Trophoblast cell (in vitro differentiated cells and primary cell): ENCODE measurements at regions not wholly inside any gene's neighbourhood (a gene's known extent, or its start where the extent isn't known, plus 50 kb on each side); places are given as distances from the start of the nearest gene placed in this dataset.

ENCODE experiments used
- DNase-seq, 2 donors: peaks; one replicate each; pipeline ENCODE4 v3.0.0-alpha.2; 2016
- H2AFZ ChIP-seq: 2 replicates; pipeline ENCODE4 v1.6.1; 2013; ENCODE audit warnings: low read length, moderate library complexity, mild to moderate bottlenecking; ENCODE audit not compliant: insufficient read depth, poor library complexity
- H2AK5ac ChIP-seq: 2 replicates; pipeline ENCODE4 v1.6.1; 2013; ENCODE audit warnings: mild to moderate bottlenecking, low read length
- H2BK120ac ChIP-seq: 2 replicates; pipeline ENCODE4 v1.6.1; 2013; ENCODE audit warnings: low read length, mild to moderate bottlenecking, moderate library complexity; ENCODE audit not compliant: insufficient read depth, poor library complexity
- H2BK12ac ChIP-seq: 2 replicates; pipeline ENCODE4 v1.6.1; 2013; ENCODE audit warnings: mild to moderate bottlenecking, low read length, moderate library complexity
- H2BK5ac ChIP-seq: 2 replicates; pipeline ENCODE4 v1.6.1; 2013; ENCODE audit warnings: low read length, low read depth, moderate library complexity, mild to moderate bottlenecking; ENCODE audit not compliant: poor library complexity
- H3K14ac ChIP-seq: 2 replicates; pipeline ENCODE4 v1.6.1; 2013; ENCODE audit warnings: mild to moderate bottlenecking, low read length
- H3K18ac ChIP-seq: 2 replicates; pipeline ENCODE4 v1.6.1; 2013; ENCODE audit warnings: mild to moderate bottlenecking, low read length
- H3K23ac ChIP-seq: 2 replicates; pipeline ENCODE4 v1.6.1; 2013; ENCODE audit warnings: low read length
- H3K27ac ChIP-seq: 2 replicates; pipeline ENCODE4 v1.5.1; 2013; ENCODE audit warnings: low read depth, mild to moderate bottlenecking, inconsistent platforms, low read length, moderate library complexity
- H3K27me3 ChIP-seq: 2 replicates; pipeline ENCODE4 v1.6.1; 2013; ENCODE audit warnings: inconsistent platforms, mild to moderate bottlenecking, low read length, moderate library complexity; ENCODE audit not compliant: insufficient read depth
- H3K36me3 ChIP-seq, 2 experiments: 1 replicate in 1 of 2; 2 replicates in 1 of 2; pipeline ENCODE4 v1.6.1; 2013; ENCODE audit warnings: low read length in 2 of 2, mild to moderate bottlenecking in 2 of 2, moderate library complexity in 1 of 2; ENCODE audit not compliant: insufficient read depth in 2 of 2, control insufficient read depth in 1 of 2
- H3K4ac ChIP-seq: 2 replicates; pipeline ENCODE4 v1.6.1; 2013; ENCODE audit warnings: low read depth, mild to moderate bottlenecking, low read length, moderate library complexity
- H3K4me1 ChIP-seq, 2 experiments: 1 replicate in 1 of 2; 2 replicates in 1 of 2; pipeline ENCODE4 v1.6.1; 2013; ENCODE audit warnings: low read length in 2 of 2, mild to moderate bottlenecking in 2 of 2, moderate library complexity in 1 of 2; ENCODE audit not compliant: insufficient read depth in 2 of 2, control insufficient read depth in 1 of 2
- H3K4me2 ChIP-seq: 2 replicates; pipeline ENCODE4 v1.6.1; 2013; ENCODE audit warnings: inconsistent platforms, mild to moderate bottlenecking, low read length, moderate library complexity
- H3K4me3 ChIP-seq: 2 replicates; pipeline ENCODE4 v1.5.1; 2013; ENCODE audit warnings: mild to moderate bottlenecking, low read depth, low read length, inconsistent platforms
- H3K79me1 ChIP-seq: one replicate; pipeline ENCODE4 v1.6.1; 2013; ENCODE audit warnings: low read length
- H3K79me2 ChIP-seq: 2 replicates; pipeline ENCODE4 v1.6.1; 2013; ENCODE audit warnings: low read length, mild to moderate bottlenecking; ENCODE audit not compliant: control insufficient read depth, insufficient read depth, poor library complexity
- H3K9ac ChIP-seq: 2 replicates; pipeline ENCODE4 v1.6.1; 2013; ENCODE audit warnings: mild to moderate bottlenecking, low read length
- H3K9me3 ChIP-seq: 2 replicates; pipeline ENCODE4 v1.6.1; 2013; ENCODE audit warnings: low read depth, mild to moderate bottlenecking, control low read depth, inconsistent platforms, low read length; ENCODE audit not compliant: insufficient read depth
- H4K12ac ChIP-seq: 2 replicates; pipeline ENCODE4 v1.6.1; 2013; ENCODE audit warnings: low read depth, mild to moderate bottlenecking, low read length, moderate library complexity
- H4K8ac ChIP-seq: 2 replicates; pipeline ENCODE4 v1.6.1; 2013; ENCODE audit warnings: low read depth, mild to moderate bottlenecking, low read length, moderate library complexity
- H4K91ac ChIP-seq: one replicate; pipeline ENCODE4 v1.6.1; 2013; ENCODE audit warnings: low read depth, mild to moderate bottlenecking, low read length, moderate library complexity
- WGBS: extraction: QIAGEN DNeasy Blood & Tissue Kit; methylation state at CpG from one replicate; pipeline ENCODE4 v1.1.7; 2013; ENCODE audit warnings: missing lambda C conversion rate; ENCODE audit not compliant: insufficient read length, insufficient coverage; ENCODE audit errors: extremely low coverage; 5-methylcytosine and 5-hydroxymethylcytosine counted together

DNA sequence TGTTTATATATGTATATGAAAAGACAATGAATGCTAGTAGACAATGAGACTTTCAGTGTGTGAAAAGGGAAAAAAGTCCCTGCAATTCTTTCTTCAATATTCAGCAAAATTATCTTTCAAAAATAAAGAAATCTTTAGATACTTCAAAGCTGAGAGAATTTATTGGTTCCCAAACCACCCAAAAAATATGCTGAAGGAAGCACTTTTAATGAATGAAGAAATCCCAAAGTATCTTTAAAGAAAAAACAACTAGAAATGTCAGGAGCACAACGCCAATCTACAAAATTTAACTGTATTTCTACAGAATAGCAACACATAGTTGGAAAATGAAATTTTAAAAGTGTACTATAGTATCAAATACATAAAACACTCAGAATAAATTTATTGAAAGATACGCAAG, 142.3 kb upstream of the CHRM3 start:
- Histone ChIP-seq H3K79me1 (no peaks in the 10 kb centered on the region), H2AK5ac (no peak overlapping the region), H3K36me3 (no peaks in the 10 kb centered on the region), H3K23ac (no peak overlapping the region), H4K91ac (no peak overlapping the region), H3K18ac (no peak overlapping the region), H2BK5ac (no peak overlapping the region), H4K12ac (no peak overlapping the region), H3K4me2 (no peak overlapping the region), H3K9ac (no peak overlapping the region), H2AFZ (no peak overlapping the region), H3K79me2 (no peaks in the 10 kb centered on the region), H4K8ac (no peak overlapping the region), H3K4me3 (no peak overlapping the region), H3K27ac (no peak overlapping the region), H3K14ac (no peak overlapping the region), H3K4me1 (no peaks in the 10 kb centered on the region), H2BK120ac (no peak overlapping the region), H3K4ac (no peak overlapping the region), H2BK12ac (no peak overlapping the region), H3K27me3 (no peaks in the 10 kb centered on the region), H3K9me3 (no peaks in the 10 kb centered on the region)
- no peak for DNase-seq
- WGBS: no CpG with 5 or more reads among the region's 2 CpGs

DNA sequence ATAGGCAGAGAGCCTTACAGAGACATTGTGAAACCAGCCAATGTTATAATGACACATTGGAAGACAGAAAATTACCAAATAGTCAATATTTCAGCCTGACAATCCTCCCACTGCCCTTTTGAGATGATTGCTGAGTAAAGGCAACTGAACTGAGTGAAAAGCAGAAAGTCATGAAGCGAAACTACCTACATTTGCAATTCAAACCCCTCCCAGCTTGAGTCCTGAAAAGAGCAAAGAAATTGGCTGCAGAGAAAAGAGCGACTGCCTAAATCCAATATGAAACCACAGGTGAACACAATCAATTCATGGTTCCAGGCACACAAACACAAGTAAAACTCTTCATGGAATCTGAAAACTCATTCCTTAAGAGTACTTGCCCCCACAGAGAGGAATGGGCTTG, 143.4 kb upstream of the CHRM3 start:
- H3K79me1 ChIP-seq: no peaks in the 10 kb centered on the region
- no peak overlapping the region for H3K23ac ChIP-seq
- no peak overlapping the region for H3K14ac ChIP-seq
- no peak overlapping the region for H3K27ac ChIP-seq
- no peaks in the 10 kb centered on the region for H3K36me3 ChIP-seq
- no peak overlapping the region for H2AK5ac ChIP-seq
- no CpG with 5 or more reads among the region's 2 CpGs for WGBS
- H2AFZ ChIP-seq: no peak overlapping the region
- H4K12ac ChIP-seq: no peak overlapping the region
- no peak overlapping the region for H2BK12ac ChIP-seq
- H3K18ac ChIP-seq: no peak overlapping the region
- no peak overlapping the region for H4K8ac ChIP-seq
- no peaks in the 10 kb centered on the region for H3K79me2 ChIP-seq
- no peaks in the 10 kb centered on the region for H3K4me1 ChIP-seq
- no peak for DNase-seq
- no peak overlapping the region for H3K4me2 ChIP-seq
- H3K4ac ChIP-seq: no peak overlapping the region
- H3K4me3 ChIP-seq: no peak overlapping the region
- no peak overlapping the region for H4K91ac ChIP-seq
- H2BK120ac ChIP-seq: no peak overlapping the region
- H2BK5ac ChIP-seq: no peak overlapping the region
- no peaks in the 10 kb centered on the region for H3K27me3 ChIP-seq
- no peak overlapping the region for H3K9ac ChIP-seq
- no peaks in the 10 kb centered on the region for H3K9me3 ChIP-seq

DNA sequence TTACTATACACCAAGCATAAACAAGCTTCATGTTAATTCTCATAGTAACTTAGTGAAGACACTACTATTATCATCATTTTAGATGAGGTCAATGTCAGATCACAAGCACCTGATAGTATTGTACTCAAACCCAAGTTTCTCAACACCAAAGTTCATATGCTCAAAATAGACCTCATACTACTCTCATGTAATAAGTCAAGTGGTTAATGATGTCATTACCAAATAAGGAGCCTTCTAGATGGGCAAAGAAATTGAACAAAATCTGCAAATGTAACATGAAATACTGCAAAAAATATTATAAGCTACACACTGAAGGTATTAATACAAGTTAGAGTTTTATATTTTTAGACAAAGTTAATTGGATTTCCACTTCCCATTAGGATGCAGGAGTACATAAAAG, 144.0 kb upstream of the CHRM3 start:
- Histone ChIP-seq H3K27me3 (no peaks in the 10 kb centered on the region), H3K27ac (no peak overlapping the region), H3K4me3 (no peak overlapping the region), H4K8ac (no peak overlapping the region), H3K18ac (no peak overlapping the region), H3K36me3 (no peaks in the 10 kb centered on the region), H3K23ac (no peak overlapping the region), H2AK5ac (no peak overlapping the region), H3K4me2 (no peak overlapping the region), H4K12ac (no peak overlapping the region), H3K9me3 (no peaks in the 10 kb centered on the region), H3K4me1 (no peaks in the 10 kb centered on the region), H2BK5ac (no peak overlapping the region), H3K4ac (no peak overlapping the region), H3K9ac (no peak overlapping the region), H3K79me2 (no peaks in the 10 kb centered on the region), H4K91ac (no peak overlapping the region), H2BK120ac (no peak overlapping the region), H2AFZ (no peak overlapping the region), H3K79me1 (no peaks in the 10 kb centered on the region), H3K14ac (no peak overlapping the region), H2BK12ac (no peak overlapping the region)
- no peak for DNase-seq

DNA sequence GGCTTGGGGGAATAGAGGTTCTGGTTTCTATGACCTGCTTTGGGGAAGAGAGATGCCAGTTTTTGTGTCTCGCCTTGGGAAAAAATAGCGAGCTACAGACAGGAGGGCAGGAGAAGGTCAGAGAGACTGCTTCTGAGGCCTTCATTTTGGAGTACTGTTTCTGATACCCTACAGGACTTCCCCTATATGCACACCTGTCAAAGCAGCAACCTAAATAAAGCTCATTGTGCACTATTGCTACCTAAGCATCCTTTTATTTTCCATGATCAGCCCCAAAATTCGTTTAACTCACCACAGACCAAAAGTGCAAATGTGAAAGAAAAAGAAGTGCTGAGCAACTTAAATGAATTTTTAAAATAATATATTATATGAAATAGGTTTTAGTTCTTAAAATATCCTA, 145.6 kb upstream of the CHRM3 start:
- H3K27ac ChIP-seq: no peak overlapping the region
- H3K79me1 ChIP-seq: no peaks in the 10 kb centered on the region
- no peaks in the 10 kb centered on the region for H3K27me3 ChIP-seq
- no peak overlapping the region for H3K4me2 ChIP-seq
- no peaks in the 10 kb centered on the region for H3K79me2 ChIP-seq
- WGBS: no CpG with 5 or more reads among the region's 3 CpGs
- no peak overlapping the region for H4K8ac ChIP-seq
- no peak overlapping the region for H3K4me3 ChIP-seq
- no peak overlapping the region for H3K18ac ChIP-seq
- H4K12ac ChIP-seq: no peak overlapping the region
- H3K9ac ChIP-seq: no peak overlapping the region
- no peak overlapping the region for H2AFZ ChIP-seq
- no peaks in the 10 kb centered on the region for H3K4me1 ChIP-seq
- no peak overlapping the region for H3K4ac ChIP-seq
- H2BK12ac ChIP-seq: no peak overlapping the region
- H2AK5ac ChIP-seq: no peak overlapping the region
- H2BK5ac ChIP-seq: no peak overlapping the region
- no peak overlapping the region for H3K23ac ChIP-seq
- no peak for DNase-seq
- H3K14ac ChIP-seq: no peak overlapping the region
- no peaks in the 10 kb centered on the region for H3K9me3 ChIP-seq
- H2BK120ac ChIP-seq: no peak overlapping the region
- H4K91ac ChIP-seq: no peak overlapping the region
- H3K36me3 ChIP-seq: no peaks in the 10 kb centered on the region

DNA sequence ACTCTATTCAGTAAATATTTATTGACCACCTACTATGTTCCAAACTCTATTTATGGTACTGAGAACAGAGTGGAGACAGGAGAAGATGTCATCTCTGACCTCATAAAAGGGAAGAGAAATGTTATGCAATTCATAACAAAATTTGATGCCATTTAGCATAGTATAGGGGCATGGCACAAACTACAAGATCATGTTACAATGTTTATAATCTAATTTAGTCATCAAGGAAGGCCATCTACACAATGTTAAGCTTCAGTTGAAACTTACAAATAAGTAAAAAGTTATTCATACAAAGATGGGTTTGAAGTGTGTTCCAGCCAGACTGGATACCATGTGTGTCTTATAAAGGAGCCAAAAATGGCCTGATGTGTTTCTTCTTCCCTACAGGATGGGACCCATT, 146.8 kb upstream of the CHRM3 start:
- Histone ChIP-seq H3K4ac (no peak overlapping the region), H2BK12ac (no peak overlapping the region), H2BK120ac (no peak overlapping the region), H2BK5ac (no peak overlapping the region), H2AK5ac (no peak overlapping the region), H2AFZ (no peak overlapping the region), H3K4me1 (no peaks in the 10 kb centered on the region), H3K23ac (no peak overlapping the region), H3K79me1 (no peaks in the 10 kb centered on the region), H3K4me2 (no peak overlapping the region), H3K36me3 (no peaks in the 10 kb centered on the region), H3K27me3 (no peaks in the 10 kb centered on the region), H4K12ac (no peak overlapping the region), H4K91ac (no peak overlapping the region), H3K27ac (no peak overlapping the region), H3K4me3 (no peak overlapping the region), H3K9ac (no peak overlapping the region), H3K18ac (no peak overlapping the region), H3K79me2 (no peaks in the 10 kb centered on the region), H3K14ac (no peak overlapping the region), H3K9me3 (no peaks in the 10 kb centered on the region), H4K8ac (no peak overlapping the region)
- no peak for DNase-seq
